GM19025 (cell line): ENCODE measurements at regions not wholly inside any gene's neighbourhood (a gene's known extent, or its start where the extent isn't known, plus 50 kb on each side); places are given as distances from the start of the nearest gene placed in this dataset.

ENCODE experiments used
- ATAC-seq: cut with Tn5 transposase; IDR thresholded peaks from one replicate; pipeline ENCODE4 v1.9.1; 2021; ENCODE audit warnings: mild to moderate bottlenecking, low read depth, moderate library complexity; ENCODE audit not compliant: unreplicated experiment

- no peak for ATAC-seq
Measured at GRCh38 chrX:30955687-30956086, 66.6 kb upstream of the TAB3 start.

DNA sequence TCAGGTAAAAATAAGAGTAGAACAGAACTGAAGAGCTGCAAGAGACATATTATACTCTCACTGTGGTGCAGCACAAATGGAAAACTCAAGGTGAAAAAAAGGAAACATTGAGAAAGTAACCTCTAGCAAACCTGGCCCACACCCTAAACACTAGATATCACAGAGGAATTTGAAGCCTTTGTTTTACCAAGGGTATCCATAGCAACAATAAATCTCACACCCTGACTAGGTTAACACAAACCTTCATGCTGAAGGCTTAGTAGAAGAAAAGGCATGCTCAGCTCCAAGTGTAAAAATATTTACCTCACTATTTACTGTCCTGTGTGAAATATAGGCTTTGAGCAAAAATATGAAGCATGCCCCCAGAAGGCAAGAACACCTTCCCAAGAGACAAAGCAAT, 61.9 kb upstream of the TAB3 start:
- no peak for ATAC-seq

GRCh38 chrX:30950391-30950790, 61.3 kb upstream of the TAB3 start:
- no peak for ATAC-seq

DNA sequence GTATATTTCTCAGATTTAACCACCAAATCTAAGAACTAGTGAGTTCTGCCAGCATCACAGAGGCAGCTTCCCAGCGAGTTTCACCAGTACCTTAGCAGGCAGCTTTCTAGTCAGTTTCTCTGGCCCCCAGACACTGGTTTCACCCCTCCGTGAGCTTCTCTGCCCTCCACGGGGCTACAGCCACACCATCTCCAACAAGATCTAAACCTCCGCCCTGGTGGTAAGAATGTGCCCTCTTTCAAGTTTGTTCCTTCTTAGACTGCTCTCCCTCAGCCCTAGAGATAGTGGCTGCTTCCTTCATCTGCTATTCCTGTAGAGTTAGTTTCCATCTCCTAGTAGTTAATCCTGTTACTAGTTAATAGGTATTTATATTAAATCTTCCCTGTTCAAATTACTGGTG, 60.5 kb upstream of the TAB3 start:
- ATAC-seq: no peak

- ATAC-seq: no peak
Measured at GRCh38 chrX:30948626-30949025, 59.6 kb upstream of the TAB3 start.

DNA sequence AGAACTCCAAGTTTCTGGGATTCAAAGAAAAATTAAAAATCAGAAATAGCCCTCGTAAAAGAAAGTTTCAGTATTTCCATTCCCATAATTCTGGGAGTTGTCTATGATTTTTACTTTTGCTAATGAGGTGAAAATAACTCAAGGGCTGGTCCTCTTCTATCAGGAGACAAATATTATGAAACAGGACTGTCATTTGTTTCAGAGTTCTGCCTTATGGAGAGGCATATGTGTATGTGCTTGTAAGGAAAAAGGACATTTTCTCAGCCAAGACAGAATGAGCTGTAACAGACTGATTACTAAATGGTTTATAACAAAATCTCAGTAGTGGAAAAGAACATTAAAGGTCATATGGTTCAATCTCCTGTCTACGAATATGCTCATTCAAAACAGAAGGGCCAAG, 59.0 kb upstream of the TAB3 start:
- no peak for ATAC-seq

DNA sequence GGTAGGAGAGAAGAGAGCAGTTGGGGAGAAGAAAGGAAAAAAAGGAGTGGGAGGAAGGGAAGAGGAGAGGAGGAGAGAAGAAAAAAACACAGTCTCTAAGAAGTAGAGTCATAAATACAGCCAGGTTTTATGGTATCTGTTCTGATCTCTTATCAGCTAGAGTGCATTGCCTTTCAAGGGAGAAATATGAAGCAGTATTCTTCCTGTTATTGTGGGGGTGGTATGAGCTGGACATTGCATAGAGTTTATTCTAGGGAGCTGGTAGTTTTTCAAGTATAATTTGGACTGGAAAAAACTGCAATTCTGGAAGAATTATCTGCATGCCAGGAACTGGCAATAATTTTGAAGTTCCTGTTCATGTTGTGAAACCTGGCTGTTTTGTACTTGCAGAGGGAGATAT, 54.9 kb upstream of the TAB3 start:
- ATAC-seq: no peak

- no peak for ATAC-seq
Measured at GRCh38 chrX:30941898-30942297, 52.8 kb upstream of the TAB3 start.

DNA sequence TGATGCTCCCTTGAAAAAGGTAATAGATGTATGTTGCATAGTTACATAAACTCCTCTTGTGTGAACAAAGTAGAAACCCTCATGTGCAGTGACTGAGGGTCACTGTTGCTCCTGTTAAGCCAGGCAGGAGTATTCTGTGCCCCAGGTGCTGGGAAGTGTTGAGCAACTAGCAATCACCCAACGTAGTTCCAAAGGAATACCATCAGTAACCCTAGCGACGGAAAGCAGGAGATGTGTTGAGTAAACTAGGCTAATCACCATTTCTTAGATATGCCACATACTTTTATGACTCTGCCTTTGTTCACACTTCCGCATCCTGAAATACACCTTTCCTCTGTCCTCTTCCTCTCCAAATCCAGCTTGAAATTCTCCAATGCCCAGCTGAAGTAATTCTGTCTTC, 50.9 kb upstream of the TAB3 start:
- ATAC-seq: no peak
